ENCODE measurements at regions not wholly inside any gene's neighbourhood (a gene's known extent, or its start where the extent isn't known, plus 50 kb on each side); places are given as distances from the start of the nearest gene placed in this dataset.
A peak's percentile ranks its signal among the peaks of the same experiment; 100 is the strongest.

GRCh38 chr9:94030318-94031179 is 53.7 kb upstream of the PTPDC1 start (continued):
- TF ChIP-seq ZBTB33 (IDR thresholded peaks at IDR 0.05; ENCODE audit: extremely low read depth, insufficient replicate concordance, low read length) (no peak), CEBPB (IDR thresholded peaks at IDR 0.05; ENCODE audit: low read depth) (no peak), FOSL1 (IDR thresholded peaks at IDR 0.05; ENCODE audit: low read depth) (no peak), CTCF (IDR thresholded peaks at IDR 0.05 in 2 of 3, conservative IDR thresholded peaks at IDR 0.05 in 1 of 3; ENCODE audit: borderline replicate concordance in 1 of 3, insufficient read depth in 1 of 3, low read depth in 2 of 3, low read length in 2 of 3) (no peak), ZFX (IDR thresholded peaks at IDR 0.05) (peak; percentile 70; the same call in 1 of the 2 replicates), EZH2phosphoT487 (IDR thresholded peaks at IDR 0.05; ENCODE audit: borderline replicate concordance) (no peak), POLR2A (IDR thresholded peaks at IDR 0.05; ENCODE audit: borderline replicate concordance, extremely low read depth, insufficient read depth, insufficient read length) (peak; percentile 77), TCF7L2 (IDR thresholded peaks at IDR 0.05; ENCODE audit: borderline replicate concordance, extremely low read depth, insufficient read depth, insufficient read length) (no peak), ZNF274 (IDR thresholded peaks at IDR 0.05; ENCODE audit: low read depth, low read length) (no peak), ELF1 (IDR thresholded peaks at IDR 0.05; ENCODE audit: borderline replicate concordance, low read depth) (no peak)
